Endodermal cell (in vitro differentiated cells): ENCODE measurements at regions not wholly inside any gene's neighbourhood (a gene's known extent, or its start where the extent isn't known, plus 50 kb on each side); places are given as distances from the start of the nearest gene placed in this dataset.

Experiments used
- DNase-seq: peaks from one replicate; pipeline ENCODE4 v3.0.0-alpha.2; 2017
- H3K27ac ChIP-seq: 2 replicates; pipeline ENCODE4 v1.5.1; 2013; ENCODE audit warnings: mild to moderate bottlenecking, low read depth, low read length, moderate library complexity
- H3K27me3 ChIP-seq: 2 replicates; pipeline ENCODE4 v1.6.1; 2013; ENCODE audit warnings: mild to moderate bottlenecking, low read length, moderate library complexity; ENCODE audit not compliant: insufficient read depth, control insufficient read depth, poor library complexity, severe bottlenecking
- H3K36me3 ChIP-seq: 2 replicates; pipeline ENCODE4 v1.7.0; 2013; ENCODE audit warnings: mild to moderate bottlenecking, low read length, moderate library complexity; ENCODE audit not compliant: control insufficient read depth, insufficient read depth
- H3K4me1 ChIP-seq: one replicate; pipeline ENCODE4 v1.7.0; 2013; ENCODE audit warnings: low read length; ENCODE audit not compliant: control insufficient read depth, insufficient read depth
- H3K4me3 ChIP-seq: 2 replicates; pipeline ENCODE4 v1.5.1; 2013; ENCODE audit warnings: mild to moderate bottlenecking, low read length, moderate library complexity
- H3K9ac ChIP-seq: 2 replicates; pipeline ENCODE4 v1.6.1; 2013; ENCODE audit warnings: mild to moderate bottlenecking, low read length, moderate library complexity; ENCODE audit not compliant: poor library complexity, severe bottlenecking; ENCODE audit errors: extremely low read depth
- H3K9me3 ChIP-seq: 2 replicates; pipeline ENCODE4 v1.6.1; 2013; ENCODE audit warnings: mild to moderate bottlenecking, low read length, moderate library complexity; ENCODE audit not compliant: control insufficient read depth
- H3K27ac Mint-ChIP-seq: 2 replicates; pipeline ENCODE4 v1.8.0; 2020; ENCODE audit warnings: mixed read lengths
- H3K27me3 Mint-ChIP-seq: 2 replicates; pipeline ENCODE4 v1.8.0; 2021; ENCODE audit warnings: mild to moderate bottlenecking, mixed read lengths; ENCODE audit not compliant: insufficient read depth
- H3K36me3 Mint-ChIP-seq: 2 replicates; pipeline ENCODE4 v1.8.0; 2020; ENCODE audit warnings: low read depth, mixed read lengths
- H3K4me1 Mint-ChIP-seq: 2 replicates; pipeline ENCODE4 v1.8.0; 2020; ENCODE audit warnings: mixed read lengths
- H3K4me3 Mint-ChIP-seq: 2 replicates; pipeline ENCODE4 v1.8.0; 2020; ENCODE audit warnings: mild to moderate bottlenecking, moderate library complexity, mixed read lengths
- H3K9me3 Mint-ChIP-seq: 2 replicates; pipeline ENCODE4 v1.8.0; 2020; ENCODE audit warnings: mild to moderate bottlenecking, mixed read lengths
- CTCF ChIP-seq: fragments of 200-600 bp; sonication (generic); conservative IDR thresholded peaks from 2 replicates; pipeline ENCODE4 v1.5.0; 2021; ENCODE audit warnings: antibody characterized with exemption, mild to moderate bottlenecking
- WGBS, 2 experiments: methylation state at CpG; one replicate each; pipeline versions ENCODE4 v1.1.5 to v1.1.7; 2013; ENCODE audit warnings: missing lambda C conversion rate in 2 of 2, mixed read lengths in 1 of 2; ENCODE audit not compliant: insufficient coverage in 1 of 2, insufficient read length in 1 of 2; 5-methylcytosine and 5-hydroxymethylcytosine counted together

DNA sequence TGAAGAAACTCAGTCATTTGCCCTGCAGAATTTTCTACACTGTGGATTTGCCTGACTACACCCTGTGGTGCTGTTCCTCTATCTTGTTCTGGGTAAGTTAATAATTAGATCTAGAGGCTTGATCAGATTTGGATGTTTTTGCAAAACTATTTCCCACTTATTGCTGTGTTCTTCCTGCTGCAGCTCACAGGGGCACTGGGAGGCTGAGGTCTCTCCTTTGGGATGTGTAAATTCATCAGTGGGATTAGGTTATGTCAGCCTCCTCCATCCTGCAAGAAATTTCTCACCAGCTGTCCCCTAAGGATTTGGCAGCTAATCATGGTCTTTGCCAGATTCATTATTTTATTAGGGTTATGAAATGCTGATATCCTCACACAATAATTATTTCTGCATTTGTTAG is 148.1 kb upstream of the ZNF32 start:
- no peaks in the 10 kb centered on the region for H3K36me3 ChIP-seq
- no peak for DNase-seq
- H3K4me3 ChIP-seq, result no peak overlapping the region
- no peaks in the 10 kb centered on the region for H3K4me1 ChIP-seq
- no peaks in the 10 kb centered on the region for H3K9me3 ChIP-seq
- Mint-ChIP-seq H3K36me3 (no peaks in the 10 kb centered on the region), H3K27ac (no peak overlapping the region), H3K4me3 (no peak overlapping the region), H3K4me1 (no peaks in the 10 kb centered on the region), H3K9me3 (no peaks in the 10 kb centered on the region), H3K27me3 (no peaks in the 10 kb centered on the region)
- H3K9ac ChIP-seq, result no peak overlapping the region
- no peak overlapping the region for H3K27ac ChIP-seq
- H3K27me3 ChIP-seq, result no peaks in the 10 kb centered on the region
- no peak for TF ChIP-seq CTCF

DNA sequence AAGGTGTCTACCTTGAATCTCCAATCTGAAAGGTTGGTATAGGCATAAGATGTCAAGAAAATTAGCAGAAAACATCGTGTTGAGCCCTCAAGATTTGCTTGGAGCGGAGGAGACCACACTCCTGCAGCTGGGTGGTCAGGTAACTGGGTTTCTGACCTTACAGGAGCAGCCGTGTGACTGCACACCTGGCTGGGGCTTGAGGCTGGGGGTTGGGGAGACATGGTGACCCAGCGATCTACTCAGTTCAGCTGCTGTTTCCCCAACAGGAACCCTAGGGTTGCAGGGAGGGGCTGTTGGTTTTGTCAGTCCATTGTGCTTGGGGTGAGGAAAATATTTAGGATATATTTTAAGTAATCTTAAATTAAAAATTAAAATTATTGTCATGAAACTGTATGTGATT is 147.0 kb upstream of the ZNF32 start:
- Histone ChIP-seq H3K9ac (no peak overlapping the region), H3K27me3 (no peaks in the 10 kb centered on the region), H3K9me3 (no peaks in the 10 kb centered on the region), H3K36me3 (no peaks in the 10 kb centered on the region), H3K4me1 (no peaks in the 10 kb centered on the region), H3K27ac (no peak overlapping the region), H3K4me3 (no peak overlapping the region)
- Mint-ChIP-seq H3K9me3 (no peaks in the 10 kb centered on the region), H3K27ac (no peak overlapping the region), H3K36me3 (no peaks in the 10 kb centered on the region), H3K27me3 (no peaks in the 10 kb centered on the region), H3K4me1 (no peaks in the 10 kb centered on the region), H3K4me3 (no peak overlapping the region)
- WGBS, 2 experiments, result 90 to 91% methylated on average over 2 to 4 of the region's 4 CpGs
- TF ChIP-seq CTCF, result no peak
- peak; percentile 20 for DNase-seq

- peak; percentile 15 for DNase-seq
- H3K27me3 Mint-ChIP-seq, result no peaks in the 10 kb centered on the region
- H3K4me3 Mint-ChIP-seq, result no peak overlapping the region
- Histone ChIP-seq H3K27me3 (no peaks in the 10 kb centered on the region), H3K4me3 (no peak overlapping the region), H3K4me1 (no peaks in the 10 kb centered on the region), H3K9ac (no peak overlapping the region), H3K9me3 (no peaks in the 10 kb centered on the region), H3K36me3 (no peaks in the 10 kb centered on the region), H3K27ac (no peak overlapping the region)
- no peak overlapping the region for H3K27ac Mint-ChIP-seq
- no peak for TF ChIP-seq CTCF
- H3K36me3 Mint-ChIP-seq, result no peaks in the 10 kb centered on the region
- H3K4me1 Mint-ChIP-seq, result no peaks in the 10 kb centered on the region
- H3K9me3 Mint-ChIP-seq, result no peaks in the 10 kb centered on the region
Measured at GRCh38 chr10:43795093-43795492, 146.4 kb upstream of the ZNF32 start.
